ENCODE measurements at regions not wholly inside any gene's neighbourhood (a gene's known extent, or its start where the extent isn't known, plus 50 kb on each side); places are given as distances from the start of the nearest gene placed in this dataset.

DNA sequence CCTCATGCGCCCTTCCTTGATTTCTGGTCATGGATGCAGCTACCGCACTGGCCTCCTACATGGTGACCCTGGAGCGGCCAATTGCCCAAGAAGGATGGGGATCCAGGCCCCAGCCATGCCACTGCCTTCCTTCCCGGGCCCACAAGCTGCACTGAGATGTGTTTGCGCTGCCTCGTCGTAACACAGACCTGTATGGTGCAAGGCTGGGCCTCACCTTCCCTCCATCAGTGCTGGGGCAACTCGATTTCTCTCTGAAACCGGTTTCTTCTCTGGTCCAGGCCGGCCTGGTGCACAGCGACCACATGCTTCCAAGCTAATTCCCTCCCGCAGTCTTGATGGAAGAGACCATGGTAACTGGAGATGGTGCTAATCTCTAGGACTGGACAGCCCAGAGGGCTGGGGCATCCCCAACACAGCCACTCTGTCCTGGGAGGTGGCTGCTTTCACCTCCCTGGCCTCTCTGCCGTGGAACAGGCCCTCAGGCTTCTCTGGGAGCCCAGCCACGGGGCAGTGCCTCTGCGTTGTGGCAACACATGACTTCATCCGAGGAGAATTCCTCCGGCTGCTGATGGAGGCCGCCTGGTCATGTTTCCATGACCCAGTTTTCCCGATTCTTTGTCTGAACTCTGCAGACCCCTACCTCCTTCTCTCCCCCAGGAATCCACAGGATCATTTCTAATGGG, 184.2 kb downstream of the GLI2 start:
- intact Hi-C loops (cut with DNase I), result no loop called here
- ATAC-seq (peak; percentile 79), DNase-seq (ENCODE audit: low spot score) (no peak)

DNA sequence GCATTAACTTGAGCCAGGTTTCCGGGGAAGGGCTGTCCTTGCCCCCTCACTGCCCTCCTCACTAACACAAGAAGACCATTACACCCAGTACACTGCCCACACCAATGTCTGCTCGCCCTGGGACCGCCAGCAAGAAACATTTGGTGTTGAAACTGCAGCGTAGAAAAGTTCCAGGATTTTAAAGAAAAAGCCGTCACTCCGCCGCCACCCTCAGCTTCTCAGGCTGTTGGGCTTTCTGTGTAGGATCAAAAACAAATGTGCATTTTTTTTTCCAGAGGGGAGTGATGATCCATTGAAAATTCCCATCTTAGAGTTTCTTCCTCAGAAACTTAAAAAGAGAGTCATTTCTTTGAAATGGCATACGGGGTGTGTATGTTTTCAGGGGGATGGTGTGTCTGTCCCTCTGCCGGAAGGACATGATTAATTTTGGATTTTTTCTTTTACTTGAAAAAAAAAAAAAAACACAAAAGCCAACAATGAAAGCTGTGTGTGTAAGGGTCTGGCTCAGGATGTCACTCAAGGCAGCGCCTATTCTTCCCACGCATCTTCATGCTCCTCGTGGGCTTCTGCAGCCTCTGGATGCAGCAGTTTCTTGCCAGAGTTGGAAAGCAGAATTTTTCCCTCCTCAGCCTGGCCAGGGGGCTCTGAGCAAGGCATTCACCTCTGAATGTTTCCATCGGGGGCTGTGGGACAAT, 184.9 kb downstream of the GLI2 start:
- no peak for DNase-seq (ENCODE audit: low spot score)
- ATAC-seq, result peak; percentile 45
- intact Hi-C loops (cut with DNase I), result no loop called here

GRCh38 chr2:120921457-120921856, 185.8 kb downstream of the GLI2 start:
- no peak for ATAC-seq
- no peak for DNase-seq (ENCODE audit: low spot score)
- intact Hi-C loops (cut with DNase I), result no loop called here

- intact Hi-C loops (cut with DNase I), result no loop called here
- no peak for DNase-seq (ENCODE audit: low spot score)
- ATAC-seq, result no peak
Measured at GRCh38 chr2:120922571-120923332, 187.1 kb downstream of the GLI2 start.

DNA sequence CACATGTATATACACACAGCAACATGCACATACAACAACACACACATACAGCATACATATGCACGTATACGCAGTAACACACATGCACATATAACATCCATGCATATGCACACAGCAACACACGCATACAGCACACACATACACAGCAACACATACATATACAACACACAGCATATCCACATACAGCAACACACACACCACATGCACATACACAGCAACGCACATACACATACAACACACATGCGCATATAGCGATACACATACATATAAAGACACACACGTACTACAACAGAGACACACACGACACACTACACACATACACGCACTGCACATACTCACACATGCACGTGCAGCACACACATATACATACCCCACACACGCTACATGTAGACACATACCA, 187.8 kb downstream of the GLI2 start:
- DNase-seq (ENCODE audit: low spot score) (no peak), ATAC-seq (no peak)
- intact Hi-C loops (cut with DNase I), result no loop called here

GRCh38 chr2:120924924-120925323, 189.3 kb downstream of the GLI2 start:
- no peak for DNase-seq (ENCODE audit: low spot score)
- no peak for ATAC-seq
- intact Hi-C loops (cut with DNase I), result no loop called here

GRCh38 chr2:120926463-120927264, 191.0 kb downstream of the GLI2 start:
- DNase-seq (ENCODE audit: low spot score), result no peak
- ATAC-seq, result no peak
- intact Hi-C loops (cut with DNase I), result no loop called here

DNA sequence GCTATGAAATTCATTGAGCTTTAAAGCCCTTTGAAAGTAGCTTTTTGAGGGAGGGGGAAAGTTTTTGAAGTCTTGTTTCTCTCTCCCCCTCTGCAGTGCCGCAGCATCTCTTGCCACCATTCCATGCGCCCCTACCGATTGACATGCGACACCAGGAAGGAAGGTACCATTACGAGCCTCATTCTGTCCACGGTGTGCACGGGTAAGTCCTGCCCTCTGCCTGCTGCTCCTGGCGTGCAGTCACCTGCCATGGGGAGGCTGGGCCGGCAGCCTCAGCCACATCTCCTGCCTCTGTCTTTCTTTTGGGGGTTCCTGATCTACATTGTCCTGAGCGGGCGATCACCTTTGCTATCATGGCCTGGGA, 191.6 kb downstream of the GLI2 start:
- ATAC-seq, result no peak
- intact Hi-C loops (cut with DNase I), result no loop called here
- DNase-seq (ENCODE audit: low spot score), result no peak

GRCh38 chr2:120929829-120930228, 194.2 kb downstream of the GLI2 start:
- intact Hi-C loops (cut with DNase I), result no loop called here

GRCh38 chr2:120930236-120930635, 194.6 kb downstream of the GLI2 start:
- no peak for ATAC-seq
- intact Hi-C loops (cut with DNase I), result no loop called here

More at GRCh38 chr2:120929829-120930228, 194.2 kb downstream of the GLI2 start:
- ATAC-seq, result no peak
- DNase-seq (ENCODE audit: low spot score), result no peak

GRCh38 chr2:120930864-120931263, 195.2 kb downstream of the GLI2 start:
- ATAC-seq (no peak), DNase-seq (ENCODE audit: low spot score) (no peak)
- intact Hi-C loops (cut with DNase I), result no loop called here

More at GRCh38 chr2:120930236-120930635, 194.6 kb downstream of the GLI2 start:
- DNase-seq (ENCODE audit: low spot score), result no peak

GRCh38 chr2:120932472-120932871, 196.8 kb downstream of the GLI2 start:
- intact Hi-C loops (cut with DNase I), result no loop called here
- no peak for ATAC-seq

DNA sequence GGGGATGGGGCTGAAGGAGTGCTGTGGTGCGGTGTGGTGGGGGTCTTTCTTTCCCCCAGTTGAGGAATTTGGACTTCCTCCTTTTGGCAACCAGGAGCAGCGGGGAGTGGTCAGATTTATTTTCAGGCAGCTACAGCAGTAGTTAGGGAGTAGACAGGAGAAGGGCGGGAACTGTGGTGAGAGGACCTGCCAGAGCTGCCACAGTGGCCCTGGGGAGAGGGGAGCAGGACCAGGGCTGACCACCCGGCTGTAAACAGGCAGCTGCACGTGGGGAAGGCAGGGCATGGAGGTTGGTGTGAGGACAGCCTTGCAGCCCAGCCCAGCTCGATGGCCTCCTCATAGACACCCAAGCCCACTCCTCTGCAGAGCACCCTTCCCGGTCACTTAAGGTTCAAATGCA, 197.2 kb downstream of the GLI2 start:
- no peak for DNase-seq (ENCODE audit: low spot score)
- intact Hi-C loops (cut with DNase I), result no loop called here
- ATAC-seq, result peak; percentile 22

More at GRCh38 chr2:120932472-120932871, 196.8 kb downstream of the GLI2 start:
- DNase-seq (ENCODE audit: low spot score), result no peak

GRCh38 chr2:120933693-120934573, 198.3 kb downstream of the GLI2 start:
- DNase-seq (ENCODE audit: low spot score) (no peak), ATAC-seq (peak; percentile 5)
- intact Hi-C loops (cut with DNase I), result no loop called here

- intact Hi-C loops (cut with DNase I), result no loop called here
- peak; percentile 64 for ATAC-seq
- no peak for DNase-seq (ENCODE audit: low spot score)
Measured at GRCh38 chr2:120934574-120935338, 199.1 kb downstream of the GLI2 start.

- DNase-seq (ENCODE audit: low spot score) (no peak), ATAC-seq (peak; percentile 1)
- intact Hi-C loops (cut with DNase I), result no loop called here
Measured at GRCh38 chr2:120935339-120936313, 200.0 kb downstream of the GLI2 start.

Measured in sciatic nerve (tissue), 2 donors.